Astrocyte of the hippocampus (primary cell): ENCODE measurements at regions not wholly inside any gene's neighbourhood (a gene's known extent, or its start where the extent isn't known, plus 50 kb on each side); places are given as distances from the start of the nearest gene placed in this dataset.

Experiments used
- DNase-seq: peaks from one replicate; pipeline ENCODE4 v3.0.0; 2011; ENCODE audit warnings: low read depth, low spot score

GRCh38 chr3:6091262-6091661, 769.7 kb upstream of the GRM7 start:
- DNase-seq, result no peak

GRCh38 chr3:6095006-6095405, 765.9 kb upstream of the GRM7 start:
- no peak for DNase-seq

DNA sequence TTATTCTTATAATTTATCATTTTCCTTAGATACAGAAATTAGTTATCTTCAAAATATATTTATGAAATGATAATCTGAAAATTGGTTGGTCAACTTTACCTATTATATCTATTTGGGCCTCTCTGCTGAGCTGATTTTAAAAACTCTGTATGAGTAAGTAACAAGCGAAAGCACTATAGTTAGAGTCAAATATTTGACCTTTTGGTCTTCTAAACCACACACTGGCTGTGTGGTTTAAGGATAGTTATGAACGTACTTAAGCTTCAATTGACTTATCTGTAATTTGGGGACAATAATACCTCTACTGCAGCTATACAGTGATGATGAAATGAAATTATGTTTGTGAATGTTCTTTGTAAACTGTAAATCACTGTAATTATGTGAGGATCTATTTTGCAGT, 763.9 kb upstream of the GRM7 start:
- no peak for DNase-seq

DNA sequence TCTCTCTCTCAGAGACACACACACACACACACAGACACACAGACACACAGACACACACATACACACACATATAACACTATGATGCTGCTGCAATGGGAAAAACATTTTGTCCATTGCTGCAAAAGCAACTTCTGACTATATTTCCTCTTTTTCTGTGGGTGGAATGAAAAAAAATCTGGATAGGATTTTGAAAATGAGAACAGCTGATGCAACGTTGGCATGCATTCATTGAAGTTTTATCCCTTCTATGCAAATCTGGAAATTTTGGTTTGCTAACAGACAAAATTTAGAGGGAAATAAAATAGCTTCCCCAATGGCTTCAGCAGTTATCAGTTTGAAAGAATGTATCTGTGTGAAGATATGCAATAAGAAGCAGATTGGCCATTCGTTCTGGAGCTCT, 763.4 kb upstream of the GRM7 start:
- no peak for DNase-seq

DNA sequence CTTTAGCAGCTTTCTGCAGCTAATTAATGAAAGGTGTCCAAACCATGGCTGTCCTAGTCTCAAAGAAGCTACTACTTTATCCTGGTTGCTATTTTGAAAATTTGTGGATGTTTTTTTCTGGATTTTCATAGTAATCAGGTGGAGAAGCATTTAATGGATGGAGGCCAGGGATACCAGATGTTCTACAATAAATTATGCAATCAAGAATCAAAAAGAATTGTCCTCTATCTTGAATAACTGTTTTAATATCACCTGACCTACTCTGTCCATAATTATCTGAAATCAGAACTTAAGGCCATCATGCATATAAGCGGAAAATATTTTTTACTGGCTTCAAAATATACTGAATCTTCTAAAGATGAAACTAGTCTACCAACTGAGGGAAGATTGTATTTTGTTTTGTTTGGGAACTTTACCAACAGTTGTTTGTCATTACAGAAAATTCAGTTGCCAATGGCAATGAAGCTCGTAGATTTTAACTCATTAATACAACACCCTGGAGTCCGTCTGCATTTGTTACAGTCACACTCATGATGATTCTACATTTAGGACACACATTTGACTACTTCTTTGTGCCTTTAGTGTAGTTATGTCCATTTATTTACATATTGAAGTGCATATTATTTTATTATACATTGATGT, 762.3 kb upstream of the GRM7 start:
- DNase-seq, result no peak

- no peak for DNase-seq
These were observed 761.3 kb upstream of the GRM7 start for GRCh38 chr3:6099458-6100075.

- no peak for DNase-seq
These were observed 755.7 kb upstream of the GRM7 start for GRCh38 chr3:6105187-6105586.

DNA sequence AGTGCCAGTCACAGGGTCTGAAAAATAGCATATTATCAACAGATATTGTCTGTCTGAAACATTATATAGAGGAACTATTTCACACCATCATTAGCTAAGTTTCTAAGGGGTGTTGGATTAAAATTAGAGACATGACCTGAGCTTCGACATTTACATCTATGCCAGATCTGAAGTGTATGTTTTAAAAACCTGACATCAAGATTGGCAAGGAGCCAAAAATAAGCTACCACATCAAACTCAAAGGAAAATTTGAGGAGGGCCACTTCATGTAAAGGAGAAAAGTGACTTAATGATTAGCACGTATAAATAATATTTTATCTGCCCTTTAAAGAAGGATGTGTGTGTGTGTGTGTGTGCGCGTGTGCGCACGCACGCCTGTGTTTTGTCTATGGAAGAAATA, 752.0 kb upstream of the GRM7 start:
- DNase-seq, result no peak

- no peak for DNase-seq
These were observed 750.5 kb upstream of the GRM7 start for GRCh38 chr3:6110451-6110850.

DNA sequence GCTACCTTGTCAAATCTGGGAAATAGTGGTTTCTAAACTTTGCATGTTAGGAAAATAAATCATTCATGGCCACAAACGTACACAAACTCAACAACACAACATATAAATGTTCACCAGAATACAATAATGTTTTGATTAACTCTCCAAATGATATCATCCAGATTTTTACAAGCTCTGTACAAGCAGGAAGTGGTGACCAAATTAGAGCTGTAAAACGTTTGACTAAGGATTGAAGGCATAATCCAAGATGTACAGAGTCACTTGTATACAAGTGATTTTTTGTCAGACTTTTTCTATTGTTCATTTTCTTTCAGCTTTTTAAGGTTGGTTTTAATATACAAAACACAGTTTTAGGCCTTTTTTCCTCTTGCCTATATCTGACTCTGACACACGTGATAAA, 748.4 kb upstream of the GRM7 start:
- no peak for DNase-seq

DNA sequence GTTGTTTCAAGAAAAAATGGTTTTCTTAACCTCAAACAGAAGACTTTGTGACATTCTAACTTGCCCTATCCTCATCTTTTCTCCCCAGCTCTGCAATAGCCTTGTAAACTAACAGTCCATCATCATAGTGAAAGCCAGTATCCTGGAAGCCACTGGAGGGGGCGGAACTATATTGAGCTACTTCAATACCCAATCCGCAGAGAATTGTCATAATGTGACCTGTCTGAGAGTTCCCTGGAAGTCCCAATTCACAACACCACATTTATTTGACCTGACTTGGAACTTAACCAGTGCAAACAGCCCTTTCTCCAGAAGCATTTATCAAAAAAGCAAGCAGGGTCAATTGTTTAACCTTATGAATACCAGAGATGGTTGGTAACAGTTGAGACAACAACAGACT, 747.6 kb upstream of the GRM7 start:
- peak; percentile 26 for DNase-seq

DNA sequence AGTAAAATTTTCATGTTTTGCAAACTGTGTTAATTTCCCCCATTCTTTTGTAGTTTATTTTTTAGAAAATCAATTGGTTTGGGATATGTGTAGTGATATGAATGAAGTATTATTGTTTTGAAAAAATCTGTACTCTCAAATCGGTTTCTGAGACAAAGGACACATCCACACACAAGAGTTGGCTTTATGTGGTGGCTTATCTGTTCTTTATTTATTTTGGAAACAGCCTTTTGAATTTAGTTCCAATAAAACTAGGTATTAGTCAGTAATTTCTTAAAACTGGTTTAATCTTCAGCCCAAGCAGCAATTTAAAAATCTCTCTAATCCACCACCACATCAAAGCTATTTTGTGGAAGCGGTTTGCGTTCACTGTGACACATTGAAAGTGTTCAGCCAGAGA, 741.5 kb upstream of the GRM7 start:
- DNase-seq, result no peak

DNA sequence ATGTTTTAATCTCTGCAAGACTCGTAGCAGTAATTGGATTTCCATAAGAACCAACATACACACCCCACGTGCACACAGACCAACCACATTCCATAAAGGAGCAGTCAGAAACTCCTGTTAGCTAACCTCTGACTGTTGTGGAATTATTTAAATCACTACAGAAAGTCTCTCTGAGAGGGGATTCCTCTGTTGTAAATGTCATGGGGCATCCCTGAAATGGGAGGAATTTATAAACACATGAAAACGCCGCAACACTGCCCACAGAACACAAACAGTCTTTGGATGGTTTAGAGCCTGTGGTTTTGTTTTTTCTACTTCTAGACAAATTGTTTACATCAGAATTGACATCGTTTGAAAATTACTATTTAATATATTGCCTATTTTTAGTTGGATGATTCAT, 740.1 kb upstream of the GRM7 start:
- peak; percentile 26 for DNase-seq

DNA sequence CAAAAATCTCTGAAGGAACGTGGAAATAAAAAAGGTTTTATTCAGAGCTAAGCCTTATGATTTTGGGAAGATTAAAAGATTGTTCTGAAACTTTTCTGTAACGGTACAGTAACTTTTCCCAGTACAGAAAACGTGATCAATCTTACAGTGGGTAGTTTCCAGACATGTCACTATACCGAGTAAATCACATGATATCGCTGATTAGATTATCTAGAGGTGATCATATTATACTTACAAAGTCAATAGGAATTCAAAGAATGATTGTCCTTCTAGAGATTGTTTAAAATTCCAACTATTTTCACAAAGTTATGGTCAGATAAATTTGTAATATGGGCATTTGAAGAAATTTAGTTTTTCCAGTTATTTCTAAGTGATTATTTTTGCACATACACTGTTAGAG, 736.0 kb upstream of the GRM7 start:
- no peak for DNase-seq

GRCh38 chr3:6125520-6125919, 735.4 kb upstream of the GRM7 start:
- no peak for DNase-seq

- no peak for DNase-seq
These were observed 728.1 kb upstream of the GRM7 start for GRCh38 chr3:6132684-6133432.

GRCh38 chr3:6142707-6143106, 718.2 kb upstream of the GRM7 start:
- DNase-seq, result no peak

GRCh38 chr3:6147883-6148282, 713.0 kb upstream of the GRM7 start:
- no peak for DNase-seq

DNA sequence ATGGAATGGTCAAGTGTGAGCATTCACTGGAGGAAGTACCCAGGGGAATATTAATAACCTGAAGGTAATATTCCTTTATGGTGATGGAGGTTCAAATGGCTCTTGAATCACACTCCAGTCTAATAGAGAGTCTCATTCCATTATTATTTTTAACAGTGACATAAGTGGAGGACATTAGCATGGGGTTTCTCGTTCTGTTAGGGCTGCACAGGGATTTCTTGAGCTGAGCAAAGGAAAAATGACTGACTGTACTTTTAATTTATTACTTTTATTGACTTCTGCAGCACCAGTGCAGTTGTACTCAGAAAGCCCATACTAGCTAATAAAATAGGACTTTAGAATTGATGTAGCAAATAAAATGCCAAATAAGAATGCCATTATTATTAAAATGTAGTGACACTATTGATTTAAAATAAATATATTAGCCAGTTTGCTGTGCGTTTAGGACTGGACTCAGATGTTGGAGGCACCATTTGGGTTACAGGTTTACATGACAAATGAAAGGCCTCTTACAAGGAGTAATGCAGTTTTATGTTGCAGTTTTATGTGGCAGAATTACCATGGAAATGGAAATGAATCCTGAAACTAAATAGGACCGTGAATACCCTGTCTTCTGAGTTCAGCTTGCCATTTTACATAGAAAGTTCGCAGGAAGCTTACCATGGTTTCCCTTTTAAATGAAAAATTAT, 705.1 kb upstream of the GRM7 start:
- DNase-seq, result no peak

DNA sequence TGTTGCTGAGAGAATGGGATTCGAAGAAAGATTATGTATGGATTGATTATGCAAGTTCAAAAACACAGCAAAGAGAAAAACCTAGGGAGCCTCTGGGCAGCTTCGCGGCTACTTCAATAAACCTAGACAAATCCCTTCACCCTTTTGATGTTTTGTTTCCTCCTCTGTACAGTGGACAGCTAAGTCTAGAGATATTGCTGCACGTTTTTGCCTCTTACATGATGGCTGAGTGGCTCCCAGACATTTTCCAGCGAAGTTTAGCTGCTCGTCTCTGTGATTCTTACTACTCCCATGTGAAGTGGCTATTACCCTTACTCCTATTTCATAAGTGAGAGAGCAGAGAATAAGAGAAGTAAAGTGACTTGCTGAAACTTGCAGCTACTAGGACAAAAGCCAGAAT, 695.0 kb upstream of the GRM7 start:
- no peak for DNase-seq

- DNase-seq, result no peak
These were observed 692.7 kb upstream of the GRM7 start for GRCh38 chr3:6168256-6168655.

DNA sequence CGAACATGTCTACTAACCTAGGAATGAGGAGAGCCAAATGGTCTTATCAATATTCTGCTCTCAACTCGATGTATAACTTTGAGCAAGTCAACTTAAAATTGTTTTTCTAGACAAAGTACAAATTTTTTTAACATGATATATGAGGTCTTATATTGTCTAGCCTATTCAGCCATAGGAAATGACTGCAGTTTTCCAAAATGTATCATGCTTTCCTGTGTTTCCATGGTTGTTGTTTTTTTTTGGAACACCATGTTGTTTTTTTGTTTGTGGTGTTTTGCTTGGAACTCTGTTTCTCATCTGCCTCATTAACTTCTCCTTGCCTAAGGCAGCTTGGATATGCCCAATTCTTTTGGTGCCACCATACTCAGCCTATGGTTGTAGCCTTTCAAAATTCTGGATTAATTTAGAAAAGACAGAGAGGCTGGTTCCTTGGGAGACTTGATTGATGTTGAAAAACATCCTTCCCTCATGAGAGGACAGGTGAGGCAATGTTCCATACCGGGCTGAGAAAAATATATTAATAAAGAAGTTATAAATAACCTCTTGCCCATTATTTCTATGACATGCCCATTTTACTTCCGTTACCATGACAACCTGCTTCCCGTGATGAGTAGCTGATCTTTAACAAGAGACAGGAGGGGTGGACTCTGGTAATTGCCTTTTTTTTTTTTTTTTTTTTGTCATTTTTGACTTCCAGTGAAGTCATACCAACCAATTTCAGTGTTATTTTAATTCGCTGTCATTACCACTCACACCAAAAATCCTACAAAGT, 687.9 kb upstream of the GRM7 start:
- DNase-seq, result peak; percentile 31
